Duodenal mucosa (tissue), 2 donors: ENCODE measurements at regions not wholly inside any gene's neighbourhood (a gene's known extent, or its start where the extent isn't known, plus 50 kb on each side); places are given as distances from the start of the nearest gene placed in this dataset.
"Not testable (repeated sequence)": the region's sequence is repeated elsewhere in the genome, so short reads cannot be mapped to it uniquely, and the experiment has no call there.

ENCODE experiments used
- H3K27ac ChIP-seq: one replicate; pipeline ENCODE4 v1.7.0; 2013; ENCODE audit warnings: low read depth, low read length
- H3K27me3 ChIP-seq, 2 donors: one replicate each; pipeline ENCODE4 v1.7.0; 2013; ENCODE audit warnings: low read length in 2 of 2, control low read depth in 1 of 2; ENCODE audit not compliant: insufficient read depth in 2 of 2, control insufficient read depth in 1 of 2
- H3K36me3 ChIP-seq, 2 donors: one replicate each; pipeline ENCODE4 v1.7.0; 2013; ENCODE audit warnings: low read length in 2 of 2, control low read depth in 1 of 2; ENCODE audit not compliant: insufficient read depth in 2 of 2, control insufficient read depth in 1 of 2
- H3K4me1 ChIP-seq, 2 donors: one replicate each; pipeline ENCODE4 v1.7.0; 2013; ENCODE audit warnings: low read length in 2 of 2, control low read depth in 1 of 2; ENCODE audit not compliant: insufficient read depth in 2 of 2, control insufficient read depth in 1 of 2
- H3K4me3 ChIP-seq, 2 donors: one replicate each; pipeline ENCODE4 v1.7.0; 2013; ENCODE audit warnings: low read length in 2 of 2, low read depth in 1 of 2
- H3K9ac ChIP-seq, 2 donors: one replicate each; pipeline ENCODE4 v1.7.0; 2013; ENCODE audit warnings: low read length in 2 of 2, low read depth in 1 of 2
- H3K9me3 ChIP-seq, 2 donors: one replicate each; pipeline ENCODE4 v1.7.0; 2013; ENCODE audit warnings: low read length in 2 of 2, control low read depth in 1 of 2; ENCODE audit not compliant: control insufficient read depth in 1 of 2

DNA sequence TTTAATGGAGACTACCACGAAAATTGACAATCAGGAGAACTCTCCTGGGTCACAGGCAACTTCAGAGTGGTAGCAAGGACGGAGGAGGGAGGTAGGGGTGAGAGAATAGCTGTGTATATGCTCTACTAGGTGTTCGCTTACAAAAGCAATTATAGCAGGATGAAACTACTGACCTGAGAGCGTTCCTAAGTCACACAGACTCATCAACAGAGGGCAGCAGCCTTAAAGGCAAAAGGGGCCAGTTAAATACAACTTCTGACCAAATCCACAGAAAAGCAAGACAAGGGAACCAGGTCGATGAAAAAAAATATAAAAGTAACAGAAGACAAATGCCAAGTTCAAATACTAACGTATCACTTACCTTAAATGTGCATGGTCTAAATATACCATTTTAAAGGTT lies 894.6 kb downstream of the PLOD2 start:
- Histone ChIP-seq H3K9me3 (no peaks in the 10 kb centered on the region), H3K4me1 (no peaks in the 10 kb centered on the region), H3K27me3 (no peaks in the 10 kb centered on the region), H3K27ac (no peak overlapping the region), H3K36me3 (no peaks in the 10 kb centered on the region), H3K9ac (no peak overlapping the region), H3K4me3 (no peak overlapping the region)

- H3K27ac ChIP-seq, result no peak overlapping the region
- no peaks in the 10 kb centered on the region for H3K9me3 ChIP-seq
- no peaks in the 10 kb centered on the region for H3K36me3 ChIP-seq
- H3K9ac ChIP-seq, result no peak overlapping the region
- no peaks in the 10 kb centered on the region for H3K27me3 ChIP-seq
- H3K4me1 ChIP-seq, result no peaks in the 10 kb centered on the region
- no peak overlapping the region for H3K4me3 ChIP-seq
These were observed 891.9 kb downstream of the PLOD2 start for GRCh38 chr3:145269106-145269505.

- Histone ChIP-seq H3K4me3 (no peak overlapping the region), H3K9me3 (no peaks in the 10 kb centered on the region), H3K27ac (no peak overlapping the region), H3K27me3 (no peaks in the 10 kb centered on the region), H3K9ac (no peak overlapping the region), H3K4me1 (no peaks in the 10 kb centered on the region), H3K36me3 (no peaks in the 10 kb centered on the region)
These were observed 888.3 kb downstream of the PLOD2 start for GRCh38 chr3:145272684-145273083.

DNA sequence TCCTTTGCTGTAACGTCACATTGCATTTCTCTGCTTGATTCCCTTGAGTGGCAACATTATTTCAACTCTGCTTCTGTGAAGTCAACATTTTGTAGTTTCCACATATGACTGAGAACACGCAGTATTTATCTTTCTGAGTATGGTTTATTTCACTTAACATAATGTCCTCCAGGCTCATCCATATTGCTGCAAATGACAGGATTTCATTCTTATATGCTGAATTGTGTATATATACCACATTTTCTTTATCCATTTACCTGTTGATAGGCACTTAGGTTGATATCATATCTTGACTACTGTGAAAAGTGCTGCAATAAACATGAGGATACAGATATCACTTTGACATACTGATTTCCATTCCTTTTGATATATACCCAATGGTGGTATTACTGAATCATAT lies 878.5 kb downstream of the PLOD2 start:
- Histone ChIP-seq H3K9ac (no peak overlapping the region), H3K4me3 (no peak overlapping the region), H3K27ac (no peak overlapping the region), H3K4me1 (no peaks in the 10 kb centered on the region), H3K9me3 (peaks cover 0 to 3% of the 10 kb centered on the region in 2 donors), H3K36me3 (no peaks in the 10 kb centered on the region), H3K27me3 (no peaks in the 10 kb centered on the region)

DNA sequence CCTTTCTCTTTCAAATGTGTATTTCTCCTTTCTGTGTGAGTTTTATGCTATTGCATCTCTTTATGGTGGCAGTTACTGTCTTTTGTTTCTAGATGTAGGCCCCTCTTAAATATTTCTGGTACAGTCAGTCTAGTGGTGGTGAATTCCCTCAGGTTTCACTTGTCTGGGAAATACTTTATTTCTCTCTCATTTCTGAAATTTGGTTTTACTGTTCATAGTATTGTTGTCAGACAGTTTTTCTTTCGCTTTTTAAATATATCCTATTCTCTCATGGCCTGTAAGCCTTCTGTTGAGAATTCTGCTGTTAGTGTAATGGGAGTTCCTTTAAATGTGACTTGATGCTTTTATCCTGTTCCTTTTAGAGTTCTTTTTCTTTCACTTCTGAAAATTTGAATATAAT lies 874.0 kb downstream of the PLOD2 start:
- no peaks in the 10 kb centered on the region for H3K27me3 ChIP-seq
- no peak overlapping the region for H3K4me3 ChIP-seq
- H3K27ac ChIP-seq, result no peak overlapping the region
- H3K36me3 ChIP-seq, result no peaks in the 10 kb centered on the region
- no peak overlapping the region for H3K9ac ChIP-seq
- no peaks in the 10 kb centered on the region for H3K4me1 ChIP-seq
- H3K9me3 ChIP-seq, result peaks cover 0 to 5% of the 10 kb centered on the region in 2 donors

DNA sequence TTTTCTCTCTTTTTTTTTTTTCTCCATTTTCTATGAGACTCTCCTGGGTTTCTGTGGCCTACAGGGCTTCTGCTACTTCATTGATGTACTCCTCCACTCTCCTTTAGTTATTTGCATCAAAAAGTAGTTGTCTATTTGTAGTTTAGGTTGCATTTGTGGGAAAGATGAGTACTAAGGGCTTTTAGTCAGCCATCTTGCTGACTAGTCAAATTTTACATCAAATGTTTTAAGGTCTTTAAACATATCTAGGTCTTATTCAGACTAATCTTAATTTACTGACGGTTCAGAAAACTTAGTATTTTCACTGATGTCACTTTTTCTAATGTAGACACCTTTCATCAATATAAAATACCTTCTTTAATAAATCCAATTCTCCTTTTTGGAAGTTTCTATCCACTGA lies 871.0 kb downstream of the PLOD2 start:
- Histone ChIP-seq H3K4me3 (no peak overlapping the region), H3K36me3 (no peaks in the 10 kb centered on the region), H3K27me3 (no peaks in the 10 kb centered on the region), H3K9ac (no peak overlapping the region), H3K9me3 (peaks cover 0 to 5% of the 10 kb centered on the region in 2 donors), H3K4me1 (no peaks in the 10 kb centered on the region), H3K27ac (no peak overlapping the region)

- Histone ChIP-seq H3K27me3 (no peaks in the 10 kb centered on the region), H3K27ac (no peak overlapping the region), H3K9ac (no peak overlapping the region), H3K4me1 (no peaks in the 10 kb centered on the region), H3K4me3 (no peak overlapping the region), H3K9me3 (no peaks in the 10 kb centered on the region), H3K36me3 (no peaks in the 10 kb centered on the region)
These were observed 866.4 kb downstream of the PLOD2 start for GRCh38 chr3:145294572-145294971.

GRCh38 chr3:145307272-145307671 lies 853.7 kb downstream of the PLOD2 start:
- Histone ChIP-seq H3K27ac (no peak overlapping the region), H3K9ac (no peak overlapping the region), H3K4me3 (no peak overlapping the region), H3K36me3 (no peaks in the 10 kb centered on the region), H3K27me3 (no peaks in the 10 kb centered on the region), H3K9me3 (no peaks in the 10 kb centered on the region), H3K4me1 (no peaks in the 10 kb centered on the region)

DNA sequence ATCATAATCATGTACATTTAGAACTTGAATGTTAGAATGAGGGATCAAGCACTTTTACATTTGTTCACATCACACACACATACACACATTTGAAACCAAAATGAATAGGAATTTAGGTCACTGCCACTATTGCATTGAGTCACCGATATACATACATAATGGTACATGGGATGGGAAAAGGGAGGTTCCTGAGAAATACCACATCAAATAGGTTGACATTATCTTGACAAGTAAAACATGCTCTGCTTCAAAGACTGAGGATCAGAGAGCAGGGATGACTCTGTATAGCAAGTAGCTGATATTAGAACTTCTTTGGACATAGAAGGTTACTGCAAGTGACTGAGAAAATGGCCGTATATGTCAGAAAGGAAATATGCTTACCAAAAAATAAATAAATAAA lies 847.2 kb downstream of the PLOD2 start:
- Histone ChIP-seq H3K27me3 (no peaks in the 10 kb centered on the region), H3K9ac (no peak overlapping the region), H3K36me3 (no peaks in the 10 kb centered on the region), H3K9me3 (peaks cover 0 to 3% of the 10 kb centered on the region in 2 donors), H3K4me3 (no peak overlapping the region), H3K4me1 (no peaks in the 10 kb centered on the region), H3K27ac (no peak overlapping the region)

DNA sequence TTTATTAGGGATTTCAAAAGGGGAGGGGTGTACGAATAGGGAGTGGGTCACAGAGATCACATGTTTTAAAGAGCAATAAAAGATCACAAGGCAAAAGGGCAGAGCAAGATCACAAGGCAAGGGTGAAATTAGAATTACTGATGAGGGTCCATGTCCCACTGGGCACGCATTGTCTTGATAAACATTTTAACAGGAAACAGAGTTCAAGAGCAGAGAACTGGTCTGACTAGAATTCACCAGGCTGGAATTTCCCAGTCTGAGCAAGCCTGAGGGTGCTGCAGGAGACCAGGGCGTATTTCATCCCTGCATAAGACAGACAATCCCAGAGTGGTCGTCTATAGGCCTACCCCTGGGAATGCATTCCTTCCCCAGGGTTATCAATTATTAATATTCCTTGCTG lies 844.7 kb downstream of the PLOD2 start:
- not testable (repeated sequence) for H3K36me3 ChIP-seq, H3K9me3 ChIP-seq, H3K27ac ChIP-seq, H3K9ac ChIP-seq, H3K27me3 ChIP-seq, H3K4me1 ChIP-seq, H3K4me3 ChIP-seq

GRCh38 chr3:145326666-145327065 lies 834.3 kb downstream of the PLOD2 start:
- Histone ChIP-seq H3K27me3 (no peaks in the 10 kb centered on the region), H3K4me3 (no peak overlapping the region), H3K9ac (no peak overlapping the region)

More at GRCh38 chr3:145326666-145327065, 834.3 kb downstream of the PLOD2 start:
- no peak overlapping the region for H3K27ac ChIP-seq
- peaks cover 0 to 3% of the 10 kb centered on the region in 2 donors for H3K9me3 ChIP-seq
- H3K36me3 ChIP-seq, result no peaks in the 10 kb centered on the region
- no peaks in the 10 kb centered on the region for H3K4me1 ChIP-seq
